ENCODE measurements at regions not wholly inside any gene's neighbourhood (a gene's known extent, or its start where the extent isn't known, plus 50 kb on each side); places are given as distances from the start of the nearest gene placed in this dataset.

DNA sequence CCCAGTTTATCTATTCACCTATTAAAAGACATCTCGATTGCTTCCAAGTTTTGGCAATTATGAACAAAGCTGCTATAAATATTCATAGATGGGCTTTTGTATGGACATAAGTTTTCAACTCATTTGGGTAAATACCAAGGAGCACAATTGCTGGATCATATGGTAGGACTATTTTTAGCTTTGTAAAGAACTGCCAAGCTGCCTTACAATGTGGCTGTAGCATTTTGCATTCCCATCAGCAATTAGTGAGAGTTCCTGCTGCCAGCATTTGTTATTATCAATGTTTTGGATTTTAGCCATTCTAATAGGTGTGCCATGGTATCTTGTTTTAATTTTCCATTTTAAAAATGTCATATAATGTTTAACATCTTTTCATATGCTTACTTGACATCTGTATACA is 475.6 kb upstream of the NCAM2 start:
- Mint-ChIP-seq H3K27me3 (ENCODE audit: low read depth) (no peaks in the 10 kb centered on the region), H3K27ac (no peak overlapping the region), H3K4me1 (ENCODE audit: low read depth) (no peaks in the 10 kb centered on the region), H3K9me3 (ENCODE audit: insufficient read depth) (peaks cover 4% of the 10 kb centered on the region), H3K36me3 (ENCODE audit: low read depth) (no peaks in the 10 kb centered on the region), H3K4me3 (no peak overlapping the region)
- no peak for DNase-seq
- ChIA-PET POLR2A (no interaction called here), CTCF (no interaction called here)
- ATAC-seq, result no peak

- POLR2A ChIA-PET, result no interaction called here
- DNase-seq (no peak), ATAC-seq (no peak)
- CTCF ChIA-PET, result no interaction called here
- H3K4me3 Mint-ChIP-seq, result no peak overlapping the region
- H3K36me3 Mint-ChIP-seq (ENCODE audit: low read depth), result no peaks in the 10 kb centered on the region
- H3K4me1 Mint-ChIP-seq (ENCODE audit: low read depth), result no peaks in the 10 kb centered on the region
- peaks cover 4% of the 10 kb centered on the region for H3K9me3 Mint-ChIP-seq (ENCODE audit: insufficient read depth)
- H3K27me3 Mint-ChIP-seq (ENCODE audit: low read depth), result no peaks in the 10 kb centered on the region
- H3K27ac Mint-ChIP-seq, result no peak overlapping the region
These were observed 475.0 kb upstream of the NCAM2 start for GRCh38 chr21:20523191-20523590.

DNA sequence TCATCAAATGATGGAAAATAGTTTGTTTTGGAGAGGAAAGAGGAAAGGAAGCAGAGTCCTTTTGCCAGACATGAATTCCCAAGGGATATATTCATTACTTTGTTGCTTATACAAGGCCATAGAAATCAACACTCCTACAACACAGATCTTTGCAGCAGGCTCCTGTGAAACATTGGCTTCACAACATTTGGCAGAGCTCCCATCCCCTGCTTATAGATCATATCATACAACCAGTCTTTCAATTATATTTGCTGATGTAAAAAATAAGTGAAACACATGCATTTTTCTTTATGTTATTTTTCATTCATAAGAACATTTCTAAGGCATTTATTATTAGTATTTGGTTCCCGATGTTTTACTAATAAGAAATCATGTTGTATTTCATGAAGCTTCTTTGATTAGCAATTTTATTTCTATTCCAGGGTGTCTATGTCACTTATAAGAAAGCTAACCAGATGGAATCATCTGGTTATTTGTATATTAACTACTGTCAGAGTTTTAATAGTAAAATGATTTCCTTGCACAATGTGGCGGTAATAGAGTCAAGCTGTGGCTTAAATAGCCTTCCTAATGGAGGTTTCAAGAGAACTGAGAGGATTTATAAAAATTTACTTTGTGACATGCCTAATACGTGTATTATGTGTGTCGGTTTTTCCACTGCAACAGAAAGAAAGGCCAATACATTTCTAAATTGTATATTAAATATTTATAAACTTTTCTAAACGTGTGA is 470.3 kb upstream of the NCAM2 start:
- no peak for DNase-seq
- Mint-ChIP-seq H3K27ac (no peak overlapping the region), H3K4me1 (ENCODE audit: low read depth) (no peaks in the 10 kb centered on the region), H3K4me3 (no peak overlapping the region), H3K27me3 (ENCODE audit: low read depth) (no peaks in the 10 kb centered on the region), H3K36me3 (ENCODE audit: low read depth) (no peaks in the 10 kb centered on the region), H3K9me3 (ENCODE audit: insufficient read depth) (peaks cover 8% of the 10 kb centered on the region)
- POLR2A ChIA-PET, result no interaction called here
- ATAC-seq, result no peak
- CTCF ChIA-PET, result no interaction called here

DNA sequence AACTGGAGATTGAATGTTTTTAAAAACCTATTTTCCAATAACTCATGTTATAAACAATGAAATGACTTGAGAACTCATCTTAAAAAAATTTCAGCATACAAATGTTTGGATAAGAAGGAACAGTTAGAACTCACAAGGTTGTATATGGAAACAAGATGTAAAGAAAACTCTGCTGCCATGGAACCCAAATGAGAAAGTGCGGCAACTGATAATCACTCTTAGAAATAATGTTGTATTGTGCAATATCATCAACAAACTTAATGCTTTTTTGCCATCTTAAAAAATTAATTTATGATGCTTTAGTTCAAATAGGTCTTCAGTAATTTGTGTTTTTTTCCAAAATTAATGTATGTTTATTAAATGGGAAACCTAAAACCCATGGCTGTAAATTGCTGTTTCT is 461.1 kb upstream of the NCAM2 start:
- Mint-ChIP-seq H3K4me1 (ENCODE audit: low read depth) (no peaks in the 10 kb centered on the region), H3K4me3 (no peak overlapping the region), H3K36me3 (ENCODE audit: low read depth) (no peaks in the 10 kb centered on the region), H3K9me3 (ENCODE audit: insufficient read depth) (peaks cover 10% of the 10 kb centered on the region), H3K27ac (no peak overlapping the region), H3K27me3 (ENCODE audit: low read depth) (no peaks in the 10 kb centered on the region)
- DNase-seq, result no peak
- ChIA-PET POLR2A (no interaction called here), CTCF (no interaction called here)
- ATAC-seq, result no peak

DNA sequence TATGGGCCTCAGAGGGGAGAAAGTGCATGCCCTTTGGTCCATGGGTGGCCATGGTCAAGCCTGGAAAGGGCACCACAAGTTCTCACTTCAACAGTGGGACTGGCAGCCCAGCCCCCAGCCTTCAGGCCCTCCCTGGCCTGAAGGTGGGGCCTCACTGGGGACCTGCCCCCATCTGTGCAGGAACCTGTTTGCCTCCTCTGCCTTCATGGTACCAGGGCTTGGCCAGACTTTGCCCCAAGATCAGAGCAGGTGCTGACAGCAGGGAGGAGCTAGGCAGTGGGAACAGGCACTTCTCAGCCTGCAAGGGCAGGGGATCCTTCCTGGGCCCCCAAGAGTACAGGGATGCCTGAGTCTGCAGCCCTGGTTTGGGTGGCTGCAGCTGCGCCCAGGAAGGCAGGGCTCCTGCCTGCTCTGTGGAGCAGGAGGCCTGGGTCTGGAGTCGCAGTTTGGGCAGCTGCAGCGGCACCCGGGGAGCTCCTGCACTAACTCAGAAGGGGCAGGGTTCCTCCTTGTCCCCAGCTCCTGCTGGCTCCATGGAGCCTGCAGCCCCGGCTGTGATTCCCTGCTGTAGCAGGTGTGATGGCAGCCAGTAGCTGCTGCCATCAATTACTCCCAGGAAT is 460.1 kb upstream of the NCAM2 start:
- Mint-ChIP-seq H3K9me3 (ENCODE audit: insufficient read depth) (peaks cover 10% of the 10 kb centered on the region), H3K4me3 (no peak overlapping the region), H3K27me3 (ENCODE audit: low read depth) (no peaks in the 10 kb centered on the region), H3K27ac (no peak overlapping the region), H3K36me3 (ENCODE audit: low read depth) (no peaks in the 10 kb centered on the region), H3K4me1 (ENCODE audit: low read depth) (no peaks in the 10 kb centered on the region)
- ATAC-seq (no peak), DNase-seq (no peak)
- POLR2A ChIA-PET, result no interaction called here
- CTCF ChIA-PET, result no interaction called here

DNA sequence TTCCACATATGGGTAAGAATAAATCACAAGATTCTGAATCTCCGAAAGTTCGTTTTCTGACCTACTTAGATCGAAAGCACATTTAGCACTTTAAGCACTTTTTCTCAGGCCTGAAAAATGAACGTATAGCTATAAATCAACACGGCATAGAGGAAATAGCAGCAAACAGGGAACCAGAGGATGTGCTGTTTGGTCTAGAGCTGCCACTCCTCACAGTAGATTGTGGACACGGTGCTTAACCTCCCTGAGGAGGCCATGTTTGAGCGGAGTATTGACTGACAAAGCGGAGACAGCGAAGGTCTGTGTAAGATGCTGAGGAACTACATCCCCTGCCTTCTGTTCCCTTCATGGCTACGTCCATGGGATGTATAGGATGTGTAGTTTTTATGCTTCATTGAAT is 452.8 kb upstream of the NCAM2 start:
- ChIA-PET POLR2A (no interaction called here), CTCF (no interaction called here)
- DNase-seq, result no peak
- peaks cover 13% of the 10 kb centered on the region for H3K9me3 Mint-ChIP-seq (ENCODE audit: insufficient read depth)
- H3K4me3 Mint-ChIP-seq, result no peak overlapping the region
- no peaks in the 10 kb centered on the region for H3K4me1 Mint-ChIP-seq (ENCODE audit: low read depth)
- no peaks in the 10 kb centered on the region for H3K27me3 Mint-ChIP-seq (ENCODE audit: low read depth)
- H3K36me3 Mint-ChIP-seq (ENCODE audit: low read depth), result no peaks in the 10 kb centered on the region
- no peak overlapping the region for H3K27ac Mint-ChIP-seq
- ATAC-seq, result no peak

DNA sequence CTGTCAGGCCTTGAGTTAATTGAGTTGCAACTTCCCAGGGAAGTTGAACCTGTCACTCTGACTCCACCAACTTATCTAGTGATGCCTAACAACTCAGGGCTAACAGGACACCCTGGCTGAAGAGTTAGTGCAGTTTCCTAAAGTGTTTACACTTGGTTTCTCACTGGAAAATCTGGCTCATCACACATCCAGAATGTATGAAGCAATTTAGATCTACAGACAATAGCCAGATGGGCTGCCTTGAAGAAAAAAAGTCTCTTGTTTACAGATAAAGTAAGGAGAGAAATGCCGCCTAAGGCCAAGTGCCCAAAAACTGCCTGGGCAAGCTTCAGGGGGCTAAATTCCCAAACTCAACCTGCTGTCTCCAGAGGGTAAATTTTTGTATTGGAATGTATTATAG is 446.3 kb upstream of the NCAM2 start:
- ChIA-PET CTCF (no interaction called here), POLR2A (no interaction called here)
- ATAC-seq (no peak), DNase-seq (no peak)
- H3K27me3 Mint-ChIP-seq (ENCODE audit: low read depth), result no peaks in the 10 kb centered on the region
- no peak overlapping the region for H3K4me3 Mint-ChIP-seq
- no peaks in the 10 kb centered on the region for H3K4me1 Mint-ChIP-seq (ENCODE audit: low read depth)
- H3K9me3 Mint-ChIP-seq (ENCODE audit: insufficient read depth), result peaks cover 23% of the 10 kb centered on the region
- H3K27ac Mint-ChIP-seq, result no peak overlapping the region
- no peaks in the 10 kb centered on the region for H3K36me3 Mint-ChIP-seq (ENCODE audit: low read depth)

- CTCF ChIA-PET, result no interaction called here
- no peak for DNase-seq
- Mint-ChIP-seq H3K36me3 (ENCODE audit: low read depth) (no peaks in the 10 kb centered on the region), H3K9me3 (ENCODE audit: insufficient read depth) (peaks cover 22% of the 10 kb centered on the region), H3K27ac (no peak overlapping the region), H3K4me3 (no peak overlapping the region), H3K4me1 (ENCODE audit: low read depth) (no peaks in the 10 kb centered on the region), H3K27me3 (ENCODE audit: low read depth) (no peaks in the 10 kb centered on the region)
- ATAC-seq, result no peak
- POLR2A ChIA-PET, result interaction anchor here (0.7 kb wide), 1 partner anchor 665 kb away, joined by 3 read pairs; no protein-coding TSS in a partner anchor
These were observed 443.4 kb upstream of the NCAM2 start for GRCh38 chr21:20554785-20555184.

DNA sequence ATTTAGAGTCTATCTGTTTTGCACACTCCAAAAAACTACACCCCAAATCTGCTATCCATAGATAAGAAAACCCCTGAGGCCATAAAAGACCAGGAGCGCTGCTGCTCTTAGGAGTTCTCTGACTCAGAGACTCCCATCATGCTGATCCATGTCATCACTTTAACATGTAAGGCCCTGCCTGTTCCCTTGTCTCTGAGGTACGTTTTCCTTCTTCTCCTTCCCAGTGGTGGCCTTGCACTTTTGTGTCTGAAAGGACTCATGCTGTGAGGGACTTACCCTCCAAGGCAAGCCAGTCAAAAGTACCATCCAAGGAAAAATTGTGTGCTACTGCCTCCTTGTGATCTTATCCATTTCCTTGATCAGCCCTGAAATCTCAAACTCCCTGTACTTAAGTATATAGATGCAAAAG is 427.4 kb upstream of the NCAM2 start:
- no peaks in the 10 kb centered on the region for H3K36me3 Mint-ChIP-seq (ENCODE audit: low read depth)
- ChIA-PET CTCF (no interaction called here), POLR2A (no interaction called here)

GRCh38 chr21:20572582-20572981 is 425.6 kb upstream of the NCAM2 start:
- H3K4me3 Mint-ChIP-seq, result no peak overlapping the region
- no peak for ATAC-seq
- CTCF ChIA-PET, result no interaction called here

More for the DNA sequence above, 427.4 kb upstream of the NCAM2 start:
- no peak for DNase-seq
- no peaks in the 10 kb centered on the region for H3K27me3 Mint-ChIP-seq (ENCODE audit: low read depth)
- no peak for ATAC-seq
- H3K9me3 Mint-ChIP-seq (ENCODE audit: insufficient read depth), result peaks cover 23% of the 10 kb centered on the region
- no peak overlapping the region for H3K27ac Mint-ChIP-seq
- H3K4me1 Mint-ChIP-seq (ENCODE audit: low read depth), result no peaks in the 10 kb centered on the region
- H3K4me3 Mint-ChIP-seq, result no peak overlapping the region

DNA sequence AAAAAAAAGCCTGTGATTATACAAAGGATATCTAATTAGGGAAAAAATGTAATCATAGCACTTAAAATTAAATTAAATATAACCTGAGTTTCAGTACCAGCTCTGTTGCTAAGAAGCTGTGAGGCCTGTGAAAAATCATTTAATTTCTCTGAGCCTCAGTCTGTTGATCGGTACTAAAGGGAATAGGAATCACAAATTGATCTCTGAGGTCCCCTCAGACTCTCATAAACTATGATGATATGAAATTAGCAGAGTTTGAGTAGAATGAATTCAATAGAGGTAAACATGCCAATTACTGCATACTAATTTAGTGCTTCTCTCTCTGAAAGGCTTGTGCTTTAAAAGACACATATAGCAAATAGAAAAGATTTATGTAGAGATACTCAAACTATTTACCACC is 416.8 kb upstream of the NCAM2 start:
- ChIA-PET CTCF (no interaction called here), POLR2A (no interaction called here)
- Mint-ChIP-seq H3K4me3 (no peak overlapping the region), H3K27me3 (ENCODE audit: low read depth) (no peaks in the 10 kb centered on the region), H3K27ac (no peak overlapping the region), H3K36me3 (ENCODE audit: low read depth) (no peaks in the 10 kb centered on the region), H3K4me1 (ENCODE audit: low read depth) (no peaks in the 10 kb centered on the region), H3K9me3 (ENCODE audit: insufficient read depth) (no peaks in the 10 kb centered on the region)
- ATAC-seq, result no peak
- no peak for DNase-seq

More at GRCh38 chr21:20572582-20572981, 425.6 kb upstream of the NCAM2 start:
- Mint-ChIP-seq H3K4me1 (ENCODE audit: low read depth) (no peaks in the 10 kb centered on the region), H3K27me3 (ENCODE audit: low read depth) (no peaks in the 10 kb centered on the region), H3K9me3 (ENCODE audit: insufficient read depth) (peaks cover 27% of the 10 kb centered on the region), H3K27ac (no peak overlapping the region), H3K36me3 (ENCODE audit: low read depth) (no peaks in the 10 kb centered on the region)
- POLR2A ChIA-PET, result no interaction called here
- no peak for DNase-seq

DNA sequence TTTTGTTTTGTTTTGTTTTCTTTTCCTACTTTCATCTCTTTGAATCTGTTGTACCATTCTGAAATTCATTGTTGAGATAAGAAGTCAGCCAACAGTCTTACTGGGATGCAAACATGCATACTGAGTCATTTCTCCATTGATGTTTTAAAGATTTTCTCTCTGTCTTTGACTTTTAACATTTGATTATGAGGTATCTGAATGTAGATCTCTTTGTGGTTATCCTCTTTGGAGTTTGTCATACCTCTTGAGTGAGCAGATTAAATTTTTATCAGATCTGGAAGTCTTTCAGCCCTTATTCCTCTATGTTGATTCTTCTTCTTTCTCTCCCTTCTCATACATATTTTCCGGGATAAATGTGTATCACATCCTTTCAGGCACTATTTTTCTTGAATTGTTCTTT is 406.9 kb upstream of the NCAM2 start:
- Mint-ChIP-seq H3K27ac (no peak overlapping the region), H3K4me1 (ENCODE audit: low read depth) (no peaks in the 10 kb centered on the region), H3K27me3 (ENCODE audit: low read depth) (no peaks in the 10 kb centered on the region), H3K36me3 (ENCODE audit: low read depth) (no peaks in the 10 kb centered on the region), H3K4me3 (no peak overlapping the region), H3K9me3 (ENCODE audit: insufficient read depth) (peaks cover 3% of the 10 kb centered on the region)
- ATAC-seq (no peak), DNase-seq (no peak)
- ChIA-PET CTCF (no interaction called here), POLR2A (no interaction called here)

DNA sequence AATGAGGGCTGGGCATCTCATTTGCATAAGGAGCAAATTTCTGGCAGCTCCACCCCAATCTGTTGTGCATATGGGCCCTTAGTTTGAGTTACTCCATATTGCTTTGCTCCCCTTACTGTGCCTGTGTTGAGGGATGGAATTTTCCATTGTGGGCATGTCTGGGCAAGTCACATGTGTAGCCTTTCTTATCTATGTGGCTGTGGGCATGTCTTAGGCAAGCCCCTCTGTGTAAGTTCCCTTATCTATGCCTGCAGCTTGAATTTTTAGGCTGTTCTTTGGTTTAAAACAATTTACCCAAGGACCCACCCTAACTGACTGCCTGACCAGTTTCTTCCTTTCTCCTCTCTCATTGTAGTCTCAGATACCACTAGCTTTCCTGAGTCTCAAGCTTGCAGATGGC is 405.7 kb upstream of the NCAM2 start:
- no peak overlapping the region for H3K4me3 Mint-ChIP-seq
- ATAC-seq (no peak), DNase-seq (no peak)
- ChIA-PET POLR2A (no interaction called here), CTCF (no interaction called here)
- peaks cover 3% of the 10 kb centered on the region for H3K9me3 Mint-ChIP-seq (ENCODE audit: insufficient read depth)
- no peak overlapping the region for H3K27ac Mint-ChIP-seq
- no peaks in the 10 kb centered on the region for H3K4me1 Mint-ChIP-seq (ENCODE audit: low read depth)
- H3K27me3 Mint-ChIP-seq (ENCODE audit: low read depth), result no peaks in the 10 kb centered on the region
- H3K36me3 Mint-ChIP-seq (ENCODE audit: low read depth), result no peaks in the 10 kb centered on the region
